NCI-H2196 treated with DMSO at 0.1 percent for 48 hours (cell line): ENCODE measurements at regions not wholly inside any gene's neighbourhood (a gene's known extent, or its start where the extent isn't known, plus 50 kb on each side); places are given as distances from the start of the nearest gene placed in this dataset.

Experiments
- DNase-seq: peaks from one replicate; lab custom pipeline; 2025; ENCODE audit not compliant: unreplicated experiment; lab: John Stamatoyannopoulos, UW

GRCh38 chr12:67425394-67425793 is 156.2 kb downstream of the CAND1 start:
- no peak for DNase-seq

DNA sequence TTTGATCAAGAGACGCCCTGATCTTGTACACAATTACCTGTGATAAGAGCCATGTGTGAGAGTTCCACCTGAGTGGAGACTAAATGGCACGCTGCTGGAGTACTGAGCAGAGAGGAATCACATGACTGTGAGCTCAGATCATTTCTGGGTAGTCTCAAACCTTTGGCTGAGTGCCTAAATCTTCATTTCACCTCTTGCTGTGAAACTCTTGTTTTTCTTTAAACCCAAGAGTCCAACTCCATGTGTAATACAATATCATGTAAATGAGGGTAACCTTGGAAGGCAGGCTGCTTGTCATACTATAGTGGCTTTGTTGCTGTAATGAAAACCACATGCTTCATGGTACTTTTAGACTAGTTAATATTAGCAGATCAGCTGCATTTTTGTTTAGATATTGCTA is 156.9 kb downstream of the CAND1 start:
- peak; percentile 74 for DNase-seq

- no peak for DNase-seq
Observed at GRCh38 chr12:67427336-67427735, 158.2 kb downstream of the CAND1 start.

GRCh38 chr12:67428431-67428830 is 159.3 kb downstream of the CAND1 start:
- DNase-seq, result no peak

GRCh38 chr12:67430708-67431335 is 161.7 kb downstream of the CAND1 start:
- DNase-seq, result no peak

GRCh38 chr12:67431411-67432020 is 162.4 kb downstream of the CAND1 start:
- no peak for DNase-seq

GRCh38 chr12:67433385-67434175 is 164.4 kb downstream of the CAND1 start:
- DNase-seq, result no peak

GRCh38 chr12:67434671-67435370 is 165.7 kb downstream of the CAND1 start:
- DNase-seq, result no peak

DNA sequence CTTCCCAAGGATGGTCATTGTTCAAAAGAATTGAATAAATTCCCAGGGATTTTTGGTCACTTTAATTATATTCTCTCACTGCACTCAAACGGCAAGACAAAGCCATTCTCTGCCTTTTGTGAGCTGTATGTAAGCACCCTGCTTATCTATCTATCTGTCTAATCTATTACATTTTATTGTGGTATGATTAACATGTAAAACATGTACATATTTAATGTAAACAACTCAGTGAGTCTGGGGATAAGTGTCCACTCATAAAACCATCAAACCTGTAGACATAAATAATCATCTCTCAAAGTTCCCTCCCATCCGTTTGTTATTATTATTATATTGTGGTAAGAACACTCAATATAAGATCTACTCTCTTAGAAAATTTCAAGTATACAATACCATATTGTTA is 167.1 kb downstream of the CAND1 start:
- DNase-seq, result no peak

GRCh38 chr12:67437011-67437410 is 167.9 kb downstream of the CAND1 start:
- DNase-seq, result no peak

- DNase-seq, result no peak
Observed at GRCh38 chr12:67439611-67440010, 170.5 kb downstream of the CAND1 start.

- DNase-seq, result peak; percentile 54
Observed at GRCh38 chr12:67441736-67442346, 172.7 kb downstream of the CAND1 start.

- peak; percentile 22 for DNase-seq
Observed at GRCh38 chr12:67442347-67442841, 173.2 kb downstream of the CAND1 start.

DNA sequence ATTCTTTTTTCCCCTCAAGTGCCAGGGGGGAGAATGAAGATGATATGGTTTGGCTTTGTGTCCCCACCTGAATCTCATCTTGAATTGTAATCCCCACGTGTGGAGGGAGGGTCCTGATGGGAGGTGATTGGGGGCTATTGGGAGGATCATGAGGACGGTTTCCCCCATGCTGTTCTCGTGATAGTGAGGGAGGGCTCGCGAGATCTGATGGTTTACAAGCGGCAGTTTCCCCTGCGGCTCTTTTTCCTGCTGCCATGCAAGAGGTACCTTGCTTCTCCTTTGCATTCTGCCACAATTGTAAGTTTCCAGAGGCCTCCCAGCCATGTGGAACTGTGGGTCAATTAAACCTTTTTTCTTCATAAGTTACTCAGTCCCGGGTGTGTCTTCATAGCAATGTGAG is 173.7 kb downstream of the CAND1 start:
- DNase-seq, result no peak

GRCh38 chr12:67444542-67444941 is 175.4 kb downstream of the CAND1 start:
- DNase-seq, result no peak

- no peak for DNase-seq
Observed at GRCh38 chr12:67446716-67447115, 177.6 kb downstream of the CAND1 start.

- no peak for DNase-seq
Observed at GRCh38 chr12:67447180-67447579, 178.0 kb downstream of the CAND1 start.

DNA sequence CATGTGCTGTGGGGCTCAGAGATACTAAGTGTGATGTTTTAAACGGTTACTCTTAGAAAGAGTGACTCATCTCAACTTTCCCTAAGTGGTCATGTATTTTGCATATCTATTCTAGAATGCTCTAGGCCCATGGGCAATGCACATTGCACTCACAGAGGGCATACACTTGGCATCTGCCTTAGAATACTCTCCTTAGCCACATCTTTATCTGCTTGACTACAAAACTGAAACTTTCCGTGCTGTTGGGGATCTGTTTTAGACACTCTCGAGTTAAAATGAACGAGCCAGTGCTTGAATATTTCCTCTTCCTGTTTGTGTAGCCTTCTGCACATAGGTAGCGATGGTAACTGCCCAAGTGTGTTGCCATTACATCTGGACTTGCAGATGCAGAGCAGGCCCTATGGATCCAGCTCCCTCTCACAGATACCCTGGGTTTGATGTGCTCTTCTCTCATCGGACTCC is 180.5 kb downstream of the CAND1 start:
- no peak for DNase-seq

- DNase-seq, result no peak
Observed at GRCh38 chr12:67450441-67450840, 181.3 kb downstream of the CAND1 start.

- DNase-seq, result no peak
Observed at GRCh38 chr12:67451206-67451605, 182.0 kb downstream of the CAND1 start.
